ENCODE measurements at regions not wholly inside any gene's neighbourhood (a gene's known extent, or its start where the extent isn't known, plus 50 kb on each side); places are given as distances from the start of the nearest gene placed in this dataset.

- Histone ChIP-seq H4K20me1 (ENCODE audit: insufficient read depth, low read length) (no peaks in the 10 kb centered on the region), H3K14ac (replicated peaks; ENCODE audit: low read depth, low read length) (no peak overlapping the region), H3K23ac (ENCODE audit: low read depth, low read length) (no peak overlapping the region), H2BK15ac (ENCODE audit: low read depth, low read length) (no peak overlapping the region), H3K4me2 (ENCODE audit: low read depth, low read length) (no peak overlapping the region), H2BK20ac (ENCODE audit: low read depth, low read length) (no peak overlapping the region), H3K18ac (ENCODE audit: low read depth, low read length) (no peak overlapping the region), H3K4ac (ENCODE audit: low read depth, low read length) (no peak overlapping the region), H3K9me3 (ENCODE audit: control insufficient read depth, insufficient read depth, low read length) (peaks cover 12% of the 10 kb centered on the region), H3K9me1 (ENCODE audit: insufficient read depth, low read length) (no peaks in the 10 kb centered on the region), H3K79me1 (ENCODE audit: low read depth in 1 of 2, low read length in 2 of 2) (no peaks in the 10 kb centered on the region), H3K27ac (ENCODE audit: insufficient read depth, low read length) (no peak overlapping the region), H3K27me3 (ENCODE audit: control insufficient read depth, insufficient read depth, low read length) (no peaks in the 10 kb centered on the region), H3K36me3 (ENCODE audit: control insufficient read depth, insufficient read depth, low read length) (no peaks in the 10 kb centered on the region), H4K8ac (ENCODE audit: low read depth in 2 of 2, low read length in 2 of 2) (no peak overlapping the region), H2BK5ac (ENCODE audit: low read depth, low read length, poor library complexity, severe bottlenecking) (no peak overlapping the region), H4K5ac (ENCODE audit: low read depth, low read length) (no peak overlapping the region), H2AFZ (replicated peaks; ENCODE audit: low read length, poor library complexity) (no peak overlapping the region), H2AK9ac (replicated peaks; ENCODE audit: low read depth, low read length, poor library complexity) (no peak overlapping the region), H3K9ac (ENCODE audit: low read depth, low read length) (no peak overlapping the region), H2BK120ac (ENCODE audit: low read depth, low read length) (no peak overlapping the region), H2AK5ac (ENCODE audit: low read depth, low read length) (no peak overlapping the region), H3K56ac (ENCODE audit: extremely low read depth, insufficient read depth, low read length) (no peak overlapping the region), H4K91ac (ENCODE audit: insufficient read depth, low read depth, low read length) (no peak overlapping the region), H3K4me3 (ENCODE audit: insufficient read depth, low read depth, low read length) (no peak overlapping the region), H3K4me1 (ENCODE audit: control insufficient read depth, insufficient read depth, low read length) (no peaks in the 10 kb centered on the region)
- ChIA-PET CTCF (no interaction called here), POLR2A (ENCODE audit: unreplicated experiment) (no interaction called here)
- DNase-seq (no peak), ATAC-seq (ENCODE audit: low read depth) (no peak)
- no TSS peak for BruUV-seq (replicated peaks)
- no peak for TF ChIP-seq USF2 (IDR thresholded peaks at IDR 0.05; ENCODE audit: low read depth, low read length)
- no peak for TF ChIP-seq RFX5 (IDR thresholded peaks at IDR 0.05; ENCODE audit: low read depth, low read length)
- TF ChIP-seq CEBPB (IDR thresholded peaks at IDR 0.05; ENCODE audit: low read depth, low read length), result no peak
- TF ChIP-seq CHD1 (IDR thresholded peaks at IDR 0.05; ENCODE audit: low read depth, low read length), result no peak
- no peak for TF ChIP-seq BHLHE40 (IDR thresholded peaks at IDR 0.05; ENCODE audit: low read depth, low read length)
- no peak for TF ChIP-seq RCOR1 (IDR thresholded peaks at IDR 0.05; ENCODE audit: insufficient replicate concordance, low read length)
- TF ChIP-seq MAZ (IDR thresholded peaks at IDR 0.05; ENCODE audit: borderline replicate concordance, low read depth, low read length), result no peak
- no peak for TF ChIP-seq NFE2L2 (IDR thresholded peaks at IDR 0.05; ENCODE audit: low read depth, low read length)
- no peak for TF ChIP-seq RAD21 (IDR thresholded peaks at IDR 0.05; ENCODE audit: low read length)
- TF ChIP-seq ELK1 (IDR thresholded peaks at IDR 0.05; ENCODE audit: borderline replicate concordance, low read depth, low read length), result no peak
- TF ChIP-seq MXI1 (IDR thresholded peaks at IDR 0.05; ENCODE audit: borderline replicate concordance, low read depth, low read length), result no peak
- TF ChIP-seq MAFK (IDR thresholded peaks at IDR 0.05; ENCODE audit: low read depth, low read length), result no peak
- no peak for TF ChIP-seq SMC3 (IDR thresholded peaks at IDR 0.05; ENCODE audit: low read depth, low read length)
- TF ChIP-seq FOS (IDR thresholded peaks at IDR 0.05; ENCODE audit: low read depth, low read length), result no peak
- no CpG with 5 or more reads among the region's 3 CpGs for WGBS, 2 experiments (ENCODE audit: extremely low coverage in 2 of 2, insufficient read length in 1 of 2)
- intact Hi-C loops (cut with micrococcal nuclease) (no loop called here), dilution Hi-C loops (cut with HindIII; ENCODE audit: low sequenced_read_pairs, unreplicated experiment) (no loop called here), in situ Hi-C loops (cut with MboI; ENCODE audit: low sequenced_read_pairs) (no loop called here)
Observed at GRCh38 chr7:68444956-68445355, 1153.3 kb upstream of the AUTS2 start.

All from IMR-90 (cell line).